Endothelial cell of umbilical vein (primary cell): ENCODE measurements at regions not wholly inside any gene's neighbourhood (a gene's known extent, or its start where the extent isn't known, plus 50 kb on each side); places are given as distances from the start of the nearest gene placed in this dataset.

Experiments used
- BruUV-seq: library from RNA; stranded (reverse); fragments of 400-500 nt; replicated peaks from 2 replicates; lab custom pipeline; 2021; lab: Mats Ljungman, UMichigan
- CTCF ChIA-PET: fragments of 300-600, 350-600 bp; sonication (Branson Sonifier 250); formaldehyde crosslinking; loops from one replicate; lab custom pipeline; 2021; ENCODE audit warnings: antibody characterized with exemption, inconsistent platforms; lab: Charles Lee
- POLR2A ChIA-PET: fragments of 300-600, 350-600 bp; sonication (Branson Sonifier 250); formaldehyde crosslinking; loops from one replicate; lab custom pipeline; 2021; ENCODE audit warnings: antibody characterized with exemption, inconsistent platforms; lab: Charles Lee
- DNase-seq: peaks from one replicate; pipeline ENCODE4 v3.0.0-alpha.2; 2011; ENCODE audit warnings: low read depth, low spot score
- FAIRE-seq: peaks from 2 replicates; lab custom pipeline; 2011; peaks lifted over from hg19 to GRCh38; lab: Jason Lieb, UNC
- H2AFZ ChIP-seq: 2 replicates; pipeline ENCODE4 v1.6.0; 2012; ENCODE audit warnings: low read depth, low read length, control low read depth, inconsistent platforms
- H3K27ac ChIP-seq: 2 replicates; pipeline ENCODE4 v1.5.1; 2011; ENCODE audit warnings: low read depth, mild to moderate bottlenecking, control low read depth, low read length, moderate library complexity; ENCODE audit not compliant: insufficient read depth
- H3K27me3 ChIP-seq, 2 experiments: 2 replicates each; pipeline versions ENCODE4 v1.6.0 to v1.6.1; 2011; ENCODE audit warnings: low read length in 2 of 2, mixed read lengths in 1 of 2; ENCODE audit not compliant: control insufficient read depth in 2 of 2, insufficient read depth in 2 of 2
- H3K36me3 ChIP-seq, 2 experiments: 2 replicates in 1 of 2; 3 replicates in 1 of 2; pipeline ENCODE4 v1.5.1; 2011; ENCODE audit warnings: low read length in 2 of 2, mild to moderate bottlenecking in 1 of 2, moderate library complexity in 1 of 2; ENCODE audit not compliant: control insufficient read depth in 2 of 2, insufficient read depth in 2 of 2; ENCODE audit errors: extremely low read depth in 1 of 2
- H3K4me1 ChIP-seq: 3 replicates; pipeline ENCODE4 v1.5.1; 2011; ENCODE audit warnings: mild to moderate bottlenecking, low read length; ENCODE audit not compliant: control insufficient read depth, insufficient read depth; ENCODE audit errors: extremely low read depth
- H3K4me2 ChIP-seq: 2 replicates; pipeline ENCODE4 v1.6.1; 2011; ENCODE audit warnings: low read length, control low read depth, mixed read lengths; ENCODE audit not compliant: insufficient read depth
- H3K4me3 ChIP-seq, 3 experiments: fragments of 200-600 bp in 1 of 3; sonication (generic), shearing (Covaris generic) in 1 of 3; replicated peaks in 1 of 3; 2 replicates each; pipeline ENCODE4 v1.5.1; 2011 to 2016; ENCODE audit warnings: control low read depth in 3 of 3, low read length in 3 of 3, mild to moderate bottlenecking in 2 of 3, inconsistent platforms in 1 of 3, low read depth in 1 of 3, moderate library complexity in 1 of 3; ENCODE audit not compliant: insufficient read depth in 1 of 3
- H3K79me2 ChIP-seq: 2 replicates; pipeline ENCODE4 v1.6.0; 2012; ENCODE audit warnings: low read length, inconsistent platforms; ENCODE audit not compliant: control insufficient read depth, insufficient read depth
- H3K9ac ChIP-seq: replicated peaks from 2 replicates; pipeline ENCODE3; 2011; ENCODE audit warnings: low read length, control low read depth; ENCODE audit not compliant: insufficient read depth; ENCODE audit errors: extremely low read depth
- H3K9me1 ChIP-seq: replicated peaks from 3 replicates; pipeline ENCODE4 v1.6.0; 2011; ENCODE audit warnings: mild to moderate bottlenecking, low read length; ENCODE audit not compliant: control insufficient read depth, insufficient read depth; ENCODE audit errors: extremely low read depth
- H3K9me3 ChIP-seq: replicated peaks from 2 replicates; pipeline ENCODE4 v1.5.1; 2012; ENCODE audit warnings: low read length, inconsistent platforms; ENCODE audit not compliant: control insufficient read depth, insufficient read depth
- H4K20me1 ChIP-seq: replicated peaks from 2 replicates; pipeline ENCODE3; 2011; ENCODE audit warnings: mild to moderate bottlenecking, low read length; ENCODE audit not compliant: control insufficient read depth, insufficient read depth; ENCODE audit errors: extremely low read depth
- CTCF ChIP-seq, 2 donors: IDR thresholded peaks; 1 replicate in 1 of 2; 2 replicates in 1 of 2; pipeline ENCODE4 v1.5.1; 2011; ENCODE audit warnings: low read length in 2 of 2, mild to moderate bottlenecking in 2 of 2, moderate library complexity in 2 of 2, control low read depth in 1 of 2, inconsistent platforms in 1 of 2, low read depth in 1 of 2; ENCODE audit not compliant: insufficient read depth in 1 of 2; ENCODE audit errors: extremely low read depth in 1 of 2
- EZH2 ChIP-seq: IDR thresholded peaks from 2 replicates; pipeline ENCODE4 v1.6.1; 2012; ENCODE audit warnings: borderline replicate concordance, low read depth, mild to moderate bottlenecking, moderate library complexity, low read length, inconsistent platforms; ENCODE audit not compliant: severe bottlenecking
- FOS ChIP-seq: IDR thresholded peaks from 2 replicates; pipeline ENCODE4 v1.6.1; 2011; ENCODE audit warnings: mild to moderate bottlenecking, low read length, moderate library complexity, borderline replicate concordance; ENCODE audit not compliant: insufficient read depth
- GATA2 ChIP-seq: IDR thresholded peaks from 2 replicates; pipeline ENCODE4 v1.7.0; 2011; ENCODE audit warnings: low read depth, mild to moderate bottlenecking, moderate library complexity, mixed read lengths, low read length; ENCODE audit not compliant: insufficient read length, insufficient read depth
- JUN ChIP-seq: IDR thresholded peaks from 2 replicates; pipeline ENCODE4 v1.6.1; 2011; ENCODE audit warnings: borderline replicate concordance, low read depth; ENCODE audit not compliant: insufficient read length, insufficient read depth
- MYC ChIP-seq: IDR thresholded peaks from one replicate; pipeline ENCODE4 v1.6.1; 2011; ENCODE audit warnings: mild to moderate bottlenecking, low read depth, low read length
- POLR2A ChIP-seq: IDR thresholded peaks from 2 replicates; pipeline ENCODE4 v1.6.1; 2012; ENCODE audit warnings: low read depth, mild to moderate bottlenecking, control low read depth, low read length
- POLR2AphosphoS5 ChIP-seq: IDR thresholded peaks from 2 replicates; pipeline ENCODE4 v1.6.1; 2012; ENCODE audit warnings: low read depth, mild to moderate bottlenecking, control low read depth, low read length, moderate library complexity; ENCODE audit not compliant: insufficient read depth
- dilution Hi-C: fragments of 300-500 bp; cut with MboI; formaldehyde crosslinking; loops from one replicate; pipeline ENCODE4 v1.15.0; 2019; ENCODE audit warnings: low sequenced_read_pairs; ENCODE audit not compliant: extremely low pct_ligation_motif_present
- intact Hi-C: fragments of 100-400 bp; cut with micrococcal nuclease; formaldehyde crosslinking; loops from one replicate; pipeline ENCODE4 v1.10.0; 2022
- TF ChIP-seq, protein P1 (sequence below): IDR thresholded peaks from 2 replicates; pipeline ENCODE4 v1.6.1; 2011; ENCODE audit not compliant: insufficient read depth, insufficient read length

DNA sequence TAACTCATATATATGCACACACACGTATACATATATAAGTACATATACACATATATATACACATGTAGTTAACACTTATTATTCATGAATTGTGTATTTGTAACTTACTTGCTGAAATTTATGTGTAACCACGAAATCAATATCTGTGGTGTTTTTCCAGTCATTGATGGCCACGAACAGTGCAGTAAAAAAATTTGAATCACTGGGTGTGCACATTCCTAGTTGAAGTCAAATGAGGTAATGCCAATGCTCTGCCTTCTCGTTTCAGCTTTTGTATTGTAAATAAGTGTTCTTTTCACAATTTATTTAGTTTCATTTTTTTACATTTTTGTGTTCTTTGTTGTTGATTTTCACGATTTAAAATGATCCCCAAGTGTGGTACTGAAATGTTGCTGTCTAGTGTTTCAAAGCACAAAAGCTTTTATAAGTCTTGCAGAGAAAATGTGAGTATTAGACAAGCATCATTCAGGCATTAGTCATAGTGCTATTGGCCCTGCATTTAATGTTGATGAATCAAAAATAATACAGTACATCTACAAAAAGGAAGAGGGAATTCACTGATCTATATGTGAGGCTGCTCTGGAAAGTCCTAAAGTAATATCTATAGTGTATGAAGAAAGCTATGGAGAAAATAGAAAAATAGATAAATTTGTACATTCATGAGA is 419.0 kb downstream of the DSC3 start:
- Histone ChIP-seq H3K27me3 (no peaks in the 10 kb centered on the region), H2AFZ (no peak overlapping the region), H3K4me1 (no peaks in the 10 kb centered on the region), H3K9me3 (no peaks in the 10 kb centered on the region), H3K27ac (no peak overlapping the region), H3K36me3 (no peaks in the 10 kb centered on the region), H3K79me2 (no peaks in the 10 kb centered on the region), H3K4me3 (no peak overlapping the region), H3K4me2 (no peak overlapping the region), H3K9me1 (no peaks in the 10 kb centered on the region), H3K9ac (no peak overlapping the region), H4K20me1 (no peaks in the 10 kb centered on the region)
- intact Hi-C loops (no loop called here), dilution Hi-C loops (no loop called here)
- DNase-seq (no peak), FAIRE-seq (no peak)
- POLR2A ChIA-PET = no interaction called here
- TF ChIP-seq, protein P1, sequence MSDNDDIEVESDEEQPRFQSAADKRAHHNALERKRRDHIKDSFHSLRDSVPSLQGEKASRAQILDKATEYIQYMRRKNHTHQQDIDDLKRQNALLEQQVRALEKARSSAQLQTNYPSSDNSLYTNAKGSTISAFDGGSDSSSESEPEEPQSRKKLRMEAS = no peak
- TF ChIP-seq POLR2AphosphoS5 (no peak), JUN (no peak), POLR2A (no peak)
- BruUV-seq = no TSS peak
- CTCF ChIA-PET = no interaction called here

DNA sequence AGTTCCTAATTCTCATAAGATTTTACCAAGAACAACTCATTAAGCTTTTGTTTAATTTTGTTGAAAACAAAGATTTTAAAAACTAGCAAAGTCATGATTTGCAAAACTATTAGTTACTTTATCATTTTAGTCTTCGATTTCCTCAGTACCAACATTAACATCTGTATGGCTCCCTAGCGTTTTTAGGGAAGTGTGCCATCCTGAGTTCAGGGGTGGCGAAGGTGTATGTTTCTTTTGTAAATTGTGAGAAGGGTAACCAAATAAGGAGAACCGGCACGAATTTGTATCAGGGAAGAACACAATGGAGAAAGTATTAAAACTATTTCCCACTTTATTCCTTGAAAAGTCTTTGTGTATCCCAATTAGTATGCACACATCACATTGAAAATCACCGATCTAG is 419.9 kb downstream of the DSC3 start:
- H3K79me2 ChIP-seq = no peaks in the 10 kb centered on the region
- DNase-seq (no peak), FAIRE-seq (no peak)
- intact Hi-C loops (no loop called here), dilution Hi-C loops (no loop called here)
- BruUV-seq = no TSS peak
- no peaks in the 10 kb centered on the region for H4K20me1 ChIP-seq
- no peak overlapping the region for H3K9ac ChIP-seq
- no peak overlapping the region for H3K4me2 ChIP-seq
- H3K9me3 ChIP-seq = no peaks in the 10 kb centered on the region
- no peak overlapping the region for H3K27ac ChIP-seq
- no peaks in the 10 kb centered on the region for H3K4me1 ChIP-seq
- H3K4me3 ChIP-seq = no peak overlapping the region
- H3K9me1 ChIP-seq = no peaks in the 10 kb centered on the region
- CTCF ChIA-PET = no interaction called here
- H3K36me3 ChIP-seq = no peaks in the 10 kb centered on the region
- POLR2A ChIA-PET = no interaction called here
- H2AFZ ChIP-seq = no peak overlapping the region
- H3K27me3 ChIP-seq = no peaks in the 10 kb centered on the region
- TF ChIP-seq, protein P1 = no peak
- no peak for TF ChIP-seq POLR2A
- no peak for TF ChIP-seq CTCF (IDR thresholded peaks at IDR 0.05; ENCODE audit: extremely low read depth in 1 of 2, insufficient read depth in 1 of 2, low read depth in 1 of 2, low read length in 2 of 2)
- no peak for TF ChIP-seq FOS
- no peak for TF ChIP-seq GATA2
- no peak for TF ChIP-seq JUN
- no peak for TF ChIP-seq EZH2
- no peak for TF ChIP-seq MYC
- TF ChIP-seq POLR2AphosphoS5 = no peak
